ENCODE measurements at regions not wholly inside any gene's neighbourhood (a gene's known extent, or its start where the extent isn't known, plus 50 kb on each side); places are given as distances from the start of the nearest gene placed in this dataset.

- no peak overlapping the region for H3K4me3 ChIP-seq (replicated peaks; ENCODE audit: low read depth, low read length)
- peak; percentile 60 for DNase-seq (ENCODE audit: extremely low read depth, low read depth)
- peak; percentile 69 for TF ChIP-seq CTCF (IDR thresholded peaks at IDR 0.05; ENCODE audit: low read depth, low read length, missing control alignments)
Observed at GRCh38 chr10:58952747-58953466, 223.5 kb upstream of the PHYHIPL start.

- H3K4me3 ChIP-seq (replicated peaks; ENCODE audit: low read depth, low read length) = no peak overlapping the region
- DNase-seq (ENCODE audit: extremely low read depth, low read depth) = no peak
- no peak for TF ChIP-seq CTCF (IDR thresholded peaks at IDR 0.05; ENCODE audit: low read depth, low read length, missing control alignments)
Observed at GRCh38 chr10:58954178-58954577, 222.3 kb upstream of the PHYHIPL start.

GRCh38 chr10:58955615-58956014, 220.8 kb upstream of the PHYHIPL start:
- no peak for DNase-seq (ENCODE audit: extremely low read depth, low read depth)
- no peak overlapping the region for H3K4me3 ChIP-seq (replicated peaks; ENCODE audit: low read depth, low read length)
- TF ChIP-seq CTCF (IDR thresholded peaks at IDR 0.05; ENCODE audit: low read depth, low read length, missing control alignments) = no peak

- no peak overlapping the region for H3K4me3 ChIP-seq (replicated peaks; ENCODE audit: low read depth, low read length)
- DNase-seq (ENCODE audit: extremely low read depth, low read depth) = peak; percentile 0
- no peak for TF ChIP-seq CTCF (IDR thresholded peaks at IDR 0.05; ENCODE audit: low read depth, low read length, missing control alignments)
Observed at GRCh38 chr10:58956926-58957325, 219.5 kb upstream of the PHYHIPL start.

- DNase-seq (ENCODE audit: extremely low read depth, low read depth) = no peak
- no peak for TF ChIP-seq CTCF (IDR thresholded peaks at IDR 0.05; ENCODE audit: low read depth, low read length, missing control alignments)
- H3K4me3 ChIP-seq (replicated peaks; ENCODE audit: low read depth, low read length) = no peak overlapping the region
Observed at GRCh38 chr10:58957517-58957916, 218.9 kb upstream of the PHYHIPL start.

GRCh38 chr10:58963101-58963534, 213.3 kb upstream of the PHYHIPL start:
- TF ChIP-seq CTCF (IDR thresholded peaks at IDR 0.05; ENCODE audit: low read depth, low read length, missing control alignments) = peak; percentile 47
- DNase-seq (ENCODE audit: extremely low read depth, low read depth) = no peak
- no peak overlapping the region for H3K4me3 ChIP-seq (replicated peaks; ENCODE audit: low read depth, low read length)

- no peak for DNase-seq (ENCODE audit: extremely low read depth, low read depth)
- H3K4me3 ChIP-seq (replicated peaks; ENCODE audit: low read depth, low read length) = no peak overlapping the region
- no peak for TF ChIP-seq CTCF (IDR thresholded peaks at IDR 0.05; ENCODE audit: low read depth, low read length, missing control alignments)
Observed at GRCh38 chr10:58963723-58964124, 212.7 kb upstream of the PHYHIPL start.

Measured in HFF-Myc (cell line).